HG02973 (cell line): ENCODE measurements at regions not wholly inside any gene's neighbourhood (a gene's known extent, or its start where the extent isn't known, plus 50 kb on each side); places are given as distances from the start of the nearest gene placed in this dataset.
"Not testable (repeated sequence)": the region's sequence is repeated elsewhere in the genome, so short reads cannot be mapped to it uniquely, and the experiment has no call there.

Experiments
- ATAC-seq: cut with Tn5 transposase; IDR thresholded peaks from one replicate; pipeline ENCODE4 v1.9.1; 2021; ENCODE audit warnings: moderate library complexity; ENCODE audit not compliant: unreplicated experiment

- no peak for ATAC-seq
These were observed 543.3 kb upstream of the UBE2E2 start for GRCh38 chr3:22659651-22660475.

DNA sequence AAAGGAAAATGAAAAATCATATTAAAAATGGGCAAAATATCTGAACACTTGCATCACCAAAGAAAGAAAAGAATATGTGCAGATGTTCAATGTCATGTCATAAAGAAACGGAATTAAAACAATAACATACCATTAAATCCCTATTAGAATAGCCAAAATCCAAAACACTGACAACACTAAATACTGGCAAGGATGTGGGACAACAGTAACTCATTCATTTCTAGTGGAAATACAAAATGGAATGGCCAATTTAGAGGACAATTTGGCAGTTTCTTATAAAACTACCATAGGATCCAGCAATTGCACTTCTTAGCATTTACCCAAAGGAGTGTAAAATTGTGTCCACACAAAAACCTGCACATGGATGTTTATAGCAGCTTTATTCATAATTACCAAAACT is 542.5 kb upstream of the UBE2E2 start:
- ATAC-seq, result no peak

DNA sequence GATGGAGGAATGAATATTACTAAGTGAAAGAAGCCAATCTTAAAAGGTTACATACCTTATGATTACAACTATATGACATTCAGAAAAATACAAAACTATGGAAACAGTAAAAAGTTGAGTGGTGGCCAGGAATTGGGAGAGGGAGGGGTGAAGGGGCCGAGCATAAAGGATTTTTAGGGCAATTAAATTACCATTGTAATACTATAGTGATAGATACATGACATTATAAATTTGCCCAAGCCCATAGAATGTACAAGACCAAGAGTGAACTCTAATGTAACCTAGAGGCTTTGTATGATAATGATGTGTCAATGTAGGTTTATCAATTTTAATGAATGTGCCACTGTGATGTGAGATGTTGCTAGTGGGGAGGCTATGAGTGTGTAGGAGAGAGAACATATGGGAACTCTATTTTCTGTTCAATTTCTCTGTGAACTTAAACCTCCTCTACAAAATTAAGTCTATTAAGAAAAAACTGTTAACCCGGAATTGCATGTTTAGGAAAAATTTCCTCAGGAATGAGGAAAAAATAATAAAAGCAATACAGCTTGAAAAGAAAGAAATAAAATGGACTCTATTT is 541.9 kb upstream of the UBE2E2 start:
- no peak for ATAC-seq

DNA sequence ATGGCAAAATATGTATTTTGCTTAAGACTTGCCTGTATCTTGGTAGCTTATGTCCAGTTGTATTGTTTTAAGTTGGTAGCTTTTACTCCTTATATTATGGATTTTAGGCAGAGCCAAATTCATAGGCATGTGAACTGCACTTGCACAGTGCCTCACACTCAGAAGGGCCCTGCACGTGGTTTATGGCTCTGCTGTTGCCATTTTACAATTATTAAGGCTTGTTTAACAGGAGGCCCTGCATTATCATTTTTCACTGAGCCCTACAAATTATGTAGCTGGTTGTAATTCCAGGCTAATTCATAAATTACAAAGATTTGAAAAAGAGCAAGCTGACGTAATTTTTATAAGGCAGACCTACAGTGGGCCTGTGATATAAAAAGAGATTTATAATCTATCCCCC is 537.6 kb upstream of the UBE2E2 start:
- no peak for ATAC-seq

GRCh38 chr3:22666736-22667135 is 536.4 kb upstream of the UBE2E2 start:
- no peak for ATAC-seq

DNA sequence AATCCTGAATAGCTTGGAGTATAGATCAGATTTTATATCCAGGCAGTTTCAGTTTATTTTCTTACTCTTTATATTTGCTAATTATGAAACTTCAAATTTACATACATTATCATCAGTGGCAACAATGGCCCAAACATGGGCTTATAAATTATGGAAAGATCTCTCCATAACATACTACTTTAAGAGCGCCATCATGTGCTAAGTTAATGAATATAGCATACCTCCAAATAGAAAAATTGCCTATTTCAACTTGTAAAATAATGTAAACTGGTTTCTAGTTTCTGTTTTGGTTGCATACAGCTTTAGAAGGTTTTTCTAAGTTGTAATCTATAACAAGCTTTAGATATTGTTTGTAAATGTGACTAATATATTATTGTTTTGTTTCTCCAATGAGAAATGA is 531.3 kb upstream of the UBE2E2 start:
- ATAC-seq, result no peak

- no peak for ATAC-seq
These were observed 518.4 kb upstream of the UBE2E2 start for GRCh38 chr3:22684739-22685138.

DNA sequence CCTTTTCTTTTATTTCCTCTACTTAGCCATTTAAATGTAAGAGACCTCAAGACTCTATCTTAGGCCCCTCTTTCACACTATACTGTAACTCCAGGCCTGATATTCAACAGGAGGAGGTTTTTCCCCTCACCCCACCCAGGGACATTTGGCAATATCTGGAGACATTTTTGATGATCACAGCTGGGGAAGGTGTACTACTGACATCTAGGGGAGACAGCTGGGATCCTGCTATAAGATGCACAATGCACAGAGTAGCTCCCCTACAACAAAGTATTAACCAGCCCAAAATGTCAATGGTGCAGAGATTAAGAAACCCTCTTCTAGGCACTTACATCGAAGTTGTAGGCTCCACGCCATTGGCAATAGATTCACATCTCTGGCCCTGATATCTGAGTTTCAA is 517.5 kb upstream of the UBE2E2 start:
- no peak for ATAC-seq

- ATAC-seq, result no peak
These were observed 511.7 kb upstream of the UBE2E2 start for GRCh38 chr3:22691407-22691806.

DNA sequence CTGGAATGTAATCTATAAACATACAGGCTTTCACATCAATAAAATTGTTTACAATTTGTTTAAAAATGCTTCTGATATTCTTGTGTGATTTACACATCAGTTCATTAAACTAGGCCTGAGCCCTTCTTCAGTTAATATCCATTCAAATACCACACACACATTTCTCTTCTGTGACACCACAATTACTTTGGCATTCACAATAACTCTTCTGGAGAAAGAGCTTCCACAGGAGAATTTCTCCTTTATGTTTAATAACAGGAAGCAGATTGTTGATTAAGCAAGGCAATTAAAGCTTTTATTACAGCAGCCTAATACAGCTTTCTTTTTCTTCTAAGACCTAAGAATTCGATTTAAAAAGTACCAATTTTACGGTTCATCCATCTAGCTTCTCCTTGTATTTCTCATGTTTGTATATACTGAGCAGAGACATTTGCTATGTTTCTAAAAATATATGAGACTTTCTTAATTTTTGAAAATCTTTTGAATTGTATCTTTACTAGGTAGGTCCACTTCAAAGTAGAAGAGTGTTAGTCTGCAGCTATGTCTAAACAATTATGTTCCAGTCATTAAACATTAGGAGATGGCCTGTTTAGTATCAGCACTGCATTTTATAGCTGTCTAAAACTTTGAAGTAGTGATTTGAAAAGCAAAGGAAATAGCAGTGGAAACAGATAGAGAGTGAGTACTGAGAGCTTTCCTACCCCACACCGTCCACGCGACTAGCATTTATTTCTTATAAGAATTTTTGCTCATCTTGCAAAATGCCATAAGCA is 511.1 kb upstream of the UBE2E2 start:
- no peak for ATAC-seq

GRCh38 chr3:22700876-22701275 is 502.3 kb upstream of the UBE2E2 start:
- no peak for ATAC-seq

DNA sequence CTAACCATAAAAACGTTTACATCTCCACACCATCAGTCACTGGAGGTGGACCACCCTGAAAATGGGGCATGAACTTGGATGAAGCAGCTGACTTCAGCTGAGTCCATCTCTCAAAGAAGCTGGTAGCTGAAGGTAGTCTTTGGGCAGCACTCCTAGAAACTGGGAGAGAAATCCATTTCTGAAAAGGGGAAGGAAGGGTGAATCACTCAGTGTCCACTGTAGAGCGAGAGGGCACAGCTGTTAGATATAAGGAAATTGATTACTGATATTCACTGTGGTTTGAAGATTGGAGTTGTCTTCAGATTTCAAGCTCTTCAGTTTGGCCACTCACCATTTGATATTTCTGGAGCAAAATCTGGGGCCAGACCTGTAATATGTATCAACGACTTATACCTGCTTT is 499.0 kb upstream of the UBE2E2 start:
- ATAC-seq, result no peak

GRCh38 chr3:22704571-22705354 is 498.4 kb upstream of the UBE2E2 start:
- ATAC-seq, result no peak

DNA sequence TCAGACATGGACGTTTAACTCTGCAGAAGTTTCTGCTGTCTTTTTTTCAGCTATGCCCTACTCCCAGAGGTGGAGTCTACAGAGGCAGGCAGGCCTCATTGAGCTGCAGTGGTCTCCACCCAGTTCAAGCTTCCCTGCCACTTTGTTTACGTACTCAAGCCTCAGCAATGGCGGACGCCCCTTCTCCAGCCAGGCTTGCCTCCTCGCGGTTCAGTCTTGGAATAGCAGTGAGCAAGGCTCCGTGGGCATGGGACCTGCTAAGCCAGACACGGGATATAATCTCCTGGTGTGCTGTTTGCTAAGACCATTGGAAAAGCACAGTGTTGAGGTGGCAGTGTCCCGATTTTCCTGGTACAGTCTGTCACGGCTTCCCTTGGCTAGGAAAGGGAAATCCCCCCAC is 496.2 kb upstream of the UBE2E2 start:
- not testable (repeated sequence) for ATAC-seq

DNA sequence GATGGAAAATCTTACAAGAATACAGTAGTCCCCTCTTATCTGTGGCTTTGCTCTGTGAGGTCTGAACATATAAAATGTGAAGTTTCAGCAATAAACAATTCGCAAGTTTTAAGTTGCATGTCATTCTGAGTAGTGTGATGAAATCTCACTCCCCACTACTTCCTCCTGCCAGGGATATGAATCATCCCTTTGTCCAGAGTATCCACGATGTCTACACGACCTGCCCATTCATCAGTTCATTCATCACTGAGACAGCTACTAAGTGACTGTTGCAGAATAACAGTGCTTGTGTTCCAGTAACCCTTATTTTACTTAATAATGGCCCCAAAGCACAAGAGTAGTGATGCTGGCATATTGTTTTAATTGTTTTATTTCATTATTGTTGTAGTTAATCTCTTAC is 489.2 kb upstream of the UBE2E2 start:
- no peak for ATAC-seq

DNA sequence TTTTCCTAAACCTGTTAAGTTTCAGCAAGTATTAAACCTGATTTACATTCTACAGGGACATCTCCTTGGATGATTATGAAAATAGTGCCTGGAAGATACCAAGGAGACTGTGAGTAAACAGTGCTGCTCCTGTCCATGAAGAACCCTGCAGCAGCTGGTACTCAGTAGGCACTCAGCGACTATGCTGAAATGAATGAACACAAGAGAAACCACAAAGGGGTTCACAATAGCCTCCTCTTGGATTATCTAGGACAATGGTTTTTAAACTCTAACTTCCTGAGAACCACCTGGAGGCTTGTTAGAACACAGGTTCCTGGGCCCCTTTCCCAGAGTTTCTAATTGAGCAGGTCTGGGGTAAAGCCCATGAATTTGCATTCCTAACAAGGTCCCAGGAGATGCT is 488.4 kb upstream of the UBE2E2 start:
- no peak for ATAC-seq

- ATAC-seq, result no peak
These were observed 482.5 kb upstream of the UBE2E2 start for GRCh38 chr3:22720596-22720995.

- no peak for ATAC-seq
These were observed 478.7 kb upstream of the UBE2E2 start for GRCh38 chr3:22724420-22724819.

- no peak for ATAC-seq
These were observed 474.7 kb upstream of the UBE2E2 start for GRCh38 chr3:22728406-22728805.

- ATAC-seq, result no peak
These were observed 473.9 kb upstream of the UBE2E2 start for GRCh38 chr3:22729212-22729611.

DNA sequence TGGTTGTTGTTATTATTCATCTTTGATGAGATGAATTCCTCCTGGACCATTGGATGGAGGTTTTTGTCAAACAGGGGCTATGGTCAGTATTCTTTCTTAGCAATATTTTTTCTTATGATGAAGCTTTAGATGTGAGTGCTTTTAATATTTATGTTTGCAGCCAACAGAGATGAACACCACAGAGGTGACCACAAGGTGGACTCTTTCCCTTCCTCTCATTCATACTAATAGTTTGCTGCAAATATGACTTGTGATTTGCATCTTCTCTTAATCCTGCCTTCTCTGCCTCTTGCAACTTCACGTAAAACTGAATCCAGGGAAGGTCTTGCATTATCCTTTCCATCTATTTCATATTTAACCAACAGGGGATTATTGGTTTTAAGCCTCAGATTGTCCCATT is 473.1 kb upstream of the UBE2E2 start:
- peak; percentile 55 for ATAC-seq
